Activated B cell treated with CpG ODN at 0.5 μM for 24 hours (primary cell): ENCODE measurements at regions not wholly inside any gene's neighbourhood (a gene's known extent, or its start where the extent isn't known, plus 50 kb on each side); places are given as distances from the start of the nearest gene placed in this dataset.

Experiments
- ATAC-seq: fragments of 200-7000 bp; cut with Tn5 transposase; one replicate; pipeline ENCODE4 v1.10.0; 2021; ENCODE audit warnings: low read depth, mild to moderate bottlenecking, moderate library complexity
- CTCF ChIA-PET: fragments of 350-600 bp; sonication (Branson Sonifier 250); formaldehyde crosslinking; loops from one replicate; lab custom pipeline; 2021; ENCODE audit warnings: antibody characterized with exemption; lab: Charles Lee
- POLR2A ChIA-PET: fragments of 350-600 bp; sonication (Branson Sonifier 250); formaldehyde crosslinking; loops from one replicate; lab custom pipeline; 2021; ENCODE audit warnings: antibody characterized with exemption; lab: Charles Lee
- DNase-seq: peaks from one replicate; pipeline ENCODE4 v3.0.0; 2022
- H3K27ac Mint-ChIP-seq: one replicate; pipeline ENCODE4 v1.8.0; 2020; ENCODE audit warnings: mixed read lengths
- H3K27me3 Mint-ChIP-seq: one replicate; pipeline ENCODE4 v1.8.0; 2021; ENCODE audit warnings: mixed read lengths
- H3K36me3 Mint-ChIP-seq: one replicate; pipeline ENCODE4 v1.8.0; 2021; ENCODE audit warnings: low read depth, mixed read lengths
- H3K4me1 Mint-ChIP-seq: one replicate; pipeline ENCODE4 v1.8.0; 2021; ENCODE audit warnings: mixed read lengths
- H3K4me3 Mint-ChIP-seq: one replicate; pipeline ENCODE4 v1.8.0; 2020; ENCODE audit warnings: mild to moderate bottlenecking, mixed read lengths
- H3K9me3 Mint-ChIP-seq: one replicate; pipeline ENCODE4 v1.8.0; 2020; ENCODE audit warnings: mixed read lengths
- intact Hi-C: fragments of 100-400 bp; cut with micrococcal nuclease; formaldehyde crosslinking; loops from one replicate; pipeline ENCODE4 v1.15.1; 2024
- TF ChIP-seq, protein P1 (sequence below): fragments of 200-600 bp; IDR thresholded peaks from one replicate; pipeline ENCODE4 v1.8.0; 2022; ENCODE audit warnings: antibody characterized with exemption, mild to moderate bottlenecking

DNA sequence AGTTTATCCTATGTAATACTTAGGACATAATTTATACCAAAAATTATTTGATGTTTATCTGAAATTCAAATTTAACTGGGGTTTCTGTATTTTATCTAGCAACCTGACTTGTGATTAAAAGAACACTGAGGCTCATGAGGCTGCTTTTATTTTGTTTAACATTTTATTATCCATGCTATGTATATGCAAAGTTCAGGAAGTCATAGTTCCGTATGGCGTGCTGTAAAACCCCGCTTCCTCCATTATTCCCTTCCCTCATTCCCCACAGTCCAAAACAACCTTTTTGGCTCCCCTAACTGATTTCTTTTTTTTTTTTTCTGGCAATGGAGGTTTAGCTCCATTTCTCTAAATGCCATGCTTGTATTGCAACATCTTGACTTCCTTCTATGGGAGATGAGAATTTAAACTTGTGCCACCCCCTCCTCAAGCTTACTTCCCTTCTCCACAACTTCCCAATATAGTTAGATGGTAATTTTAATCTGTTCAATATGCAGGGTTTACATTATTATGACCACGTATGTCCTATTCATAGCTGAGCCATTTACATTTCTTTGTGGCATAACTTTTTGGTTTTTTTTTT is 138.0 kb upstream of the DNAH14 start:
- ATAC-seq (no peak), DNase-seq (no peak)
- H3K27ac Mint-ChIP-seq, result no peak overlapping the region
- ChIA-PET POLR2A (no interaction called here), CTCF (no interaction called here)
- no peaks in the 10 kb centered on the region for H3K9me3 Mint-ChIP-seq
- no peak overlapping the region for H3K4me3 Mint-ChIP-seq
- no peaks in the 10 kb centered on the region for H3K27me3 Mint-ChIP-seq
- TF ChIP-seq, protein P1, sequence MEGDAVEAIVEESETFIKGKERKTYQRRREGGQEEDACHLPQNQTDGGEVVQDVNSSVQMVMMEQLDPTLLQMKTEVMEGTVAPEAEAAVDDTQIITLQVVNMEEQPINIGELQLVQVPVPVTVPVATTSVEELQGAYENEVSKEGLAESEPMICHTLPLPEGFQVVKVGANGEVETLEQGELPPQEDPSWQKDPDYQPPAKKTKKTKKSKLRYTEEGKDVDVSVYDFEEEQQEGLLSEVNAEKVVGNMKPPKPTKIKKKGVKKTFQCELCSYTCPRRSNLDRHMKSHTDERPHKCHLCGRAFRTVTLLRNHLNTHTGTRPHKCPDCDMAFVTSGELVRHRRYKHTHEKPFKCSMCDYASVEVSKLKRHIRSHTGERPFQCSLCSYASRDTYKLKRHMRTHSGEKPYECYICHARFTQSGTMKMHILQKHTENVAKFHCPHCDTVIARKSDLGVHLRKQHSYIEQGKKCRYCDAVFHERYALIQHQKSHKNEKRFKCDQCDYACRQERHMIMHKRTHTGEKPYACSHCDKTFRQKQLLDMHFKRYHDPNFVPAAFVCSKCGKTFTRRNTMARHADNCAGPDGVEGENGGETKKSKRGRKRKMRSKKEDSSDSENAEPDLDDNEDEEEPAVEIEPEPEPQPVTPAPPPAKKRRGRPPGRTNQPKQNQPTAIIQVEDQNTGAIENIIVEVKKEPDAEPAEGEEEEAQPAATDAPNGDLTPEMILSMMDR, result no peak
- H3K4me1 Mint-ChIP-seq, result no peaks in the 10 kb centered on the region
- no peaks in the 10 kb centered on the region for H3K36me3 Mint-ChIP-seq
- intact Hi-C loops, result no loop called here

DNA sequence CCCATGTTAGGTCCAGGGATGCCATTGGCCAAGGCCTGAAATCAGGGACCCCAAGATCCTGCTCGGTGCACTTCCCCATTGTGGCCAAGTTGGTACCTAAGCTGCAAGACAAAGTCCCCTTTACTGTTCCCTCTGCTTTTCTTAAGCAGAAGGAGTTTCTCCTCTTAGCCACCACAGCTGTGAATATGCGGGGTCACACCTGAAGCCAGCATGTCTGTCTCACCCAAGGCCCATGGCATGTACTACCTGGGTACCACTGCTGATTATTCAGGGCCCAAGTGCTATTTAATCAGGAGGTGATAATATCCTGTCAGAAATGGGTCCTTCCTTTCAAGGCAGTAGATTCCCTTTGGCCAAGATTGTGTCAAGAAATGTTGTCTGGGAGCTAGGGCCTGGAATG is 133.9 kb upstream of the DNAH14 start:
- ATAC-seq (no peak), DNase-seq (no peak)
- no peak overlapping the region for H3K4me3 Mint-ChIP-seq
- H3K9me3 Mint-ChIP-seq, result no peaks in the 10 kb centered on the region
- H3K27me3 Mint-ChIP-seq, result no peaks in the 10 kb centered on the region
- no peak overlapping the region for H3K27ac Mint-ChIP-seq
- no peaks in the 10 kb centered on the region for H3K4me1 Mint-ChIP-seq
- TF ChIP-seq, protein P1, result no peak
- intact Hi-C loops, result no loop called here
- POLR2A ChIA-PET, result no interaction called here
- CTCF ChIA-PET, result no interaction called here
- no peaks in the 10 kb centered on the region for H3K36me3 Mint-ChIP-seq

DNA sequence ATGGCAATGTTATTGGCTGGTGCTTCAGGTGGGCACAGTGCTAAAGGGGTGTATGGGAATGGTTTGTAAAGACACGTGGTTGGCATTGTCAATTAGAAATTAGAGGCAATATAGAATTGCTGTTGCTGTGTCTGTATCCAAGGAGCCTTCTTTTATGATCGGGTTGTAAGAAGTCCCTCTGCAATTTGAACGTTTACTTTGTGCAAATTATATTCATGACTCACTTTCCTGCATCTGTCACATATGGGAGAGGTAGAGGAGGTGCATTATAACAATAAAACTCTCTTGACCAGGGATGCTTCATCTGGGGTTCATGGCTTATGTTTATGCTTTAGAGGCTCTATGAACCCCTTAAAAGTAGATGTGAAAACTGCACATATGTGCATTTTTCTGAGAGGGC is 130.4 kb upstream of the DNAH14 start:
- Mint-ChIP-seq H3K9me3 (no peaks in the 10 kb centered on the region), H3K27ac (no peak overlapping the region), H3K4me3 (no peak overlapping the region), H3K4me1 (no peaks in the 10 kb centered on the region), H3K36me3 (no peaks in the 10 kb centered on the region), H3K27me3 (no peaks in the 10 kb centered on the region)
- no peak for DNase-seq
- TF ChIP-seq, protein P1, result no peak
- intact Hi-C loops, result no loop called here
- ATAC-seq, result no peak
- ChIA-PET POLR2A (no interaction called here), CTCF (no interaction called here)

DNA sequence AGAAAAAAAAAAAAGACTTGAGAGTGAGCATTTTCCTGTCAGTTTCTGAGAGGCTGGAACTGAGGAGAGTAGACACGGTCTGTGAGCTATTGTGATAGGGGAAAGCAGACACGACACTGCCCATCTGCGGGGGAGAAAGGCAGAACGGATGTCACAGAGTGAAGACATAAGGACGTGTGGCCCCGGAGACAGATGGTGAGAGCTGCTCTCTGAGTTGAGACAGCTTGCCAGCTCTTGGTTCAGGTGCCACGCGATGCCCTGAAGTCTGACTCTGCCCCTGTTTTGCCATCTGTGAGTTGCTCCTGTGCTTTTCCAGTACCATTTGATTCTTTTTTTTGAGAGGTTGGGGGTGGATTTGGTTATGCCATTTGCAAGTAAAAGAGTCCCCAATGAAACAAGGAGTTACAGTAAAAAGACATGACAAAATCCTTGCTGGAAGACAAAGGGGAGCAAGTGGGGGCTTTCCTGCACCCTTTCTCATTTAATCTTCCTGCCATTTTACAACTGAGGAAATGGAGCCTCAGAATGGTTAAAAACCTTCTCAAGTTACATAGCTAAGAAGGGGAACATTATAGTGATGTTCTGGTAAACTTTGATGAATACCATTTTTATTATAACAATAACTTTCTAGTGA is 128.9 kb upstream of the DNAH14 start:
- no peak for DNase-seq
- Mint-ChIP-seq H3K9me3 (no peaks in the 10 kb centered on the region), H3K4me1 (no peaks in the 10 kb centered on the region), H3K36me3 (no peaks in the 10 kb centered on the region), H3K27me3 (no peaks in the 10 kb centered on the region), H3K27ac (no peak overlapping the region), H3K4me3 (no peak overlapping the region)
- CTCF ChIA-PET, result no interaction called here
- intact Hi-C loops, result no loop called here
- ATAC-seq, result no peak
- TF ChIP-seq, protein P1, result no peak
- POLR2A ChIA-PET, result no interaction called here

DNA sequence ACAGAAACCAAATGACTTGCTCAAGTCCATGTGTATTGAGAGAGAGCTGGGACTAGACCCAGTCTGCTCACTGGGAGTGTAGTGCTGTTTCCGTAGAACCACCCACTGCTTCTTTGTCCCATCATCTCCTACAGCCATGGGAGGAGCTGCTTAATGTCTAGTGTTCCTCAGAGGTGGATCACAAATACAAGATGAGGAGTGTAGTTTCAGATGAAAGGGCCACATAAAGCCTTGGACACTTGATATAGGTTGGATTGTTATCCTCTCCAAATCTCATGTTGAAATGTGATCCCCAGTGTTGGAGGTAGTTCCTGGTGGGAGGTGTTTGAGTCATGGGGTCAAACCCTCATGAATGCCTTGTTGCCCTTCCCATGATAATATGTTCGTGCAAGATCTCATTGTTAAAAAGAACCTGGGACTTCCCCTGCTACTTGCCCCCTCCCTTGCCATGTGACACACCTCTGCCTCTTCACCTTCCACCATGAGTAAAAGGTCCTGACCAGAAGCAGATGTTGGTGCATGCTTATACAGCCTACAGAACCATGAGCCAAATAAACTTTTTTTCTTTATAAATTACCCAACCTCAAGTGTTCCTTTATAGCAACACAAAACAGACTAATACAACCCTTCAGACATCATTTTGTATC is 127.5 kb upstream of the DNAH14 start:
- Mint-ChIP-seq H3K27ac (no peak overlapping the region), H3K36me3 (no peaks in the 10 kb centered on the region), H3K9me3 (no peaks in the 10 kb centered on the region), H3K27me3 (no peaks in the 10 kb centered on the region), H3K4me3 (no peak overlapping the region), H3K4me1 (no peaks in the 10 kb centered on the region)
- ATAC-seq (no peak), DNase-seq (no peak)
- CTCF ChIA-PET, result no interaction called here
- POLR2A ChIA-PET, result no interaction called here
- intact Hi-C loops, result no loop called here
- TF ChIP-seq, protein P1, result no peak
